Gastrocnemius medialis (tissue), 4 donors: ENCODE measurements at regions not wholly inside any gene's neighbourhood (a gene's known extent, or its start where the extent isn't known, plus 50 kb on each side); places are given as distances from the start of the nearest gene placed in this dataset.

Experiments used
- ATAC-seq, 2 donors: fragments of 150-250 bp; one replicate each; pipeline ENCODE4 v1.9.1; 2016
- DNase-seq, 2 donors: peaks; one replicate each; pipeline ENCODE4 v3.0.0-alpha.2; 2019
- H3K27ac ChIP-seq, 4 donors: fragments of 200-600 bp; sonication (generic); 1 replicate in 1 of 4; 2 replicates in 3 of 4; pipeline ENCODE4 v1.5.1; 2016 to 2018; ENCODE audit warnings: mild to moderate bottlenecking in 2 of 4, moderate library complexity in 1 of 4
- H3K27me3 ChIP-seq, 3 donors: fragments of 200-600 bp; sonication (generic) in 2 of 3; 1 replicate in 1 of 3; 2 replicates in 2 of 3; pipeline versions ENCODE4 v1.5.1 to v1.6.0; 2016 to 2019; ENCODE audit warnings: mild to moderate bottlenecking in 1 of 3, moderate library complexity in 1 of 3
- H3K36me3 ChIP-seq, 2 donors: fragments of 200-600 bp; sonication (generic) in 1 of 2; one replicate each; pipeline ENCODE4 v1.5.1; 2017 to 2018
- H3K4me1 ChIP-seq, 2 donors: fragments of 200-600 bp; sonication (generic) in 1 of 2; one replicate each; pipeline ENCODE4 v1.5.1; 2016 to 2017; ENCODE audit warnings: mild to moderate bottlenecking in 2 of 2
- H3K4me3 ChIP-seq, 4 donors: fragments of 200-600 bp; sonication (generic) in 3 of 4; 1 replicate in 1 of 4; 2 replicates in 3 of 4; pipeline ENCODE4 v1.5.1; 2016 to 2019; ENCODE audit warnings: mild to moderate bottlenecking in 2 of 4
- H3K9me3 ChIP-seq, 3 donors: fragments of 200-600 bp; sonication (generic) in 2 of 3; 1 replicate in 1 of 3; 2 replicates in 2 of 3; pipeline ENCODE4 v1.5.1; 2016 to 2019
- CTCF ChIP-seq, 5 experiments: fragments of 450-650 bp in 3 of 5; fragments of 200-600 bp in 2 of 5; sonication (generic) in 2 of 5; IDR thresholded peaks in 4 of 5; conservative IDR thresholded peaks in 1 of 5; 1 replicate in 4 of 5; 2 replicates in 1 of 5; pipeline ENCODE4 v1.5.1; 2016 to 2019; ENCODE audit warnings: antibody characterized with exemption in 5 of 5, mild to moderate bottlenecking in 3 of 5, moderate library complexity in 3 of 5
- POLR2A ChIP-seq, 2 donors: fragments of 450-650 bp; IDR thresholded peaks; one replicate each; pipeline ENCODE4 v1.6.1; 2017; ENCODE audit warnings: antibody characterized with exemption in 2 of 2, mild to moderate bottlenecking in 2 of 2, moderate library complexity in 2 of 2
- in situ Hi-C, 4 donors: fragments of 200-750 bp; cut with MboI; loops; one replicate each; pipeline versions ENCODE4 v1.15.0 to v1.8.0; 2017; ENCODE audit warnings: low sequenced_read_pairs in 4 of 4
- intact Hi-C: fragments of 100-400 bp; cut with DNase I; formaldehyde crosslinking; loops from one replicate; pipeline ENCODE4 v1.15.1; 2023; ENCODE audit warnings: low total_unique reads

- H3K9me3 ChIP-seq: no peaks in the 10 kb centered on the region
- ATAC-seq (no peak), DNase-seq (no peak)
- H3K36me3 ChIP-seq: no peaks in the 10 kb centered on the region
- H3K4me3 ChIP-seq: no peak overlapping the region
- no peaks in the 10 kb centered on the region for H3K4me1 ChIP-seq
- no peaks in the 10 kb centered on the region for H3K27me3 ChIP-seq
- no peak overlapping the region for H3K27ac ChIP-seq
- intact Hi-C loops (no loop called here), in situ Hi-C loops (no loop called here)
- TF ChIP-seq CTCF (IDR thresholded peaks at IDR 0.05 in 4 of 5, conservative IDR thresholded peaks at IDR 0.05 in 1 of 5): no peak
Measured at GRCh38 chr6:135640048-135640447, 142.5 kb upstream of the AHI1 start.

- H3K4me1 ChIP-seq: no peaks in the 10 kb centered on the region
- no peak overlapping the region for H3K4me3 ChIP-seq
- no peak for TF ChIP-seq CTCF (IDR thresholded peaks at IDR 0.05 in 4 of 5, conservative IDR thresholded peaks at IDR 0.05 in 1 of 5)
- TF ChIP-seq POLR2A (IDR thresholded peaks at IDR 0.05): no peak
- in situ Hi-C loops (no loop called here), intact Hi-C loops (no loop called here)
- no peaks in the 10 kb centered on the region for H3K9me3 ChIP-seq
- H3K36me3 ChIP-seq: no peaks in the 10 kb centered on the region
- DNase-seq: no peak
- no peak for ATAC-seq
- no peak overlapping the region for H3K27ac ChIP-seq
- H3K27me3 ChIP-seq: no peaks in the 10 kb centered on the region
Measured at GRCh38 chr6:135640449-135641111, 143.0 kb upstream of the AHI1 start.

GRCh38 chr6:135642912-135643311, 145.4 kb upstream of the AHI1 start:
- H3K4me1 ChIP-seq: no peaks in the 10 kb centered on the region
- H3K36me3 ChIP-seq: no peaks in the 10 kb centered on the region
- DNase-seq (no peak), ATAC-seq (no peak)
- no peak overlapping the region for H3K27ac ChIP-seq
- no peak for TF ChIP-seq CTCF (IDR thresholded peaks at IDR 0.05 in 4 of 5, conservative IDR thresholded peaks at IDR 0.05 in 1 of 5)
- no peak for TF ChIP-seq POLR2A (IDR thresholded peaks at IDR 0.05)
- H3K9me3 ChIP-seq: no peaks in the 10 kb centered on the region
- H3K27me3 ChIP-seq: no peaks in the 10 kb centered on the region
- intact Hi-C loops: no loop called here
- in situ Hi-C loops: no loop called here
- H3K4me3 ChIP-seq: no peak overlapping the region

GRCh38 chr6:135644394-135644793, 146.9 kb upstream of the AHI1 start:
- TF ChIP-seq CTCF (IDR thresholded peaks at IDR 0.05 in 4 of 5, conservative IDR thresholded peaks at IDR 0.05 in 1 of 5) (no peak), POLR2A (IDR thresholded peaks at IDR 0.05) (no peak)
- Histone ChIP-seq H3K27me3 (no peaks in the 10 kb centered on the region), H3K27ac (no peak overlapping the region), H3K9me3 (no peaks in the 10 kb centered on the region), H3K4me1 (no peaks in the 10 kb centered on the region), H3K4me3 (no peak overlapping the region), H3K36me3 (no peaks in the 10 kb centered on the region)
- DNase-seq (no peak), ATAC-seq (no peak)
- intact Hi-C loops (no loop called here), in situ Hi-C loops (no loop called here)

GRCh38 chr6:135647521-135647920, 150.0 kb upstream of the AHI1 start:
- intact Hi-C loops: no loop called here
- no peak for DNase-seq
- H3K9me3 ChIP-seq: no peaks in the 10 kb centered on the region
- no peak for TF ChIP-seq POLR2A (IDR thresholded peaks at IDR 0.05)
- TF ChIP-seq CTCF (IDR thresholded peaks at IDR 0.05 in 4 of 5, conservative IDR thresholded peaks at IDR 0.05 in 1 of 5): no peak
- no peaks in the 10 kb centered on the region for H3K36me3 ChIP-seq
- H3K4me1 ChIP-seq: no peaks in the 10 kb centered on the region
- H3K27me3 ChIP-seq: no peaks in the 10 kb centered on the region
- in situ Hi-C loops: no loop called here
- ATAC-seq: no peak
- H3K27ac ChIP-seq: no peak overlapping the region
- H3K4me3 ChIP-seq: no peak overlapping the region
